WTC11 (cell line): ENCODE measurements at regions not wholly inside any gene's neighbourhood (a gene's known extent, or its start where the extent isn't known, plus 50 kb on each side); places are given as distances from the start of the nearest gene placed in this dataset.

Source experiments
- CTCF ChIP-seq: fragments of 200-600 bp; IDR thresholded peaks from 2 replicates; pipeline ENCODE4 v1.8.0; 2022; ENCODE audit warnings: antibody characterized with exemption
- E2F1 ChIP-seq: sonication (generic); formaldehyde crosslinking; IDR thresholded peaks from 2 replicates; pipeline ENCODE4 v1.8.0; 2022; ENCODE audit warnings: mild to moderate bottlenecking, missing genetic modification reagents
- GABPB1 ChIP-seq: sonication (generic); formaldehyde crosslinking; IDR thresholded peaks from 2 replicates; pipeline ENCODE4 v1.8.1; 2023; ENCODE audit warnings: mild to moderate bottlenecking, missing genetic modification reagents
- GRHL2 ChIP-seq: fragments of 250-450 bp; sonication (Bioruptor Pico); IDR thresholded peaks from 2 replicates; pipeline ENCODE4 v1.8.0; 2022; ENCODE audit warnings: mild to moderate bottlenecking, moderate library complexity; ENCODE audit not compliant: insufficient replicate concordance, severe bottlenecking
- IRF1 ChIP-seq: sonication (generic); formaldehyde crosslinking; IDR thresholded peaks from 2 replicates; pipeline ENCODE4 v1.8.0; 2023; ENCODE audit warnings: missing genetic modification reagents
- JUN ChIP-seq: sonication (generic); formaldehyde crosslinking; IDR thresholded peaks from 2 replicates; pipeline ENCODE4 v1.8.0; 2023; ENCODE audit warnings: mild to moderate bottlenecking, missing genetic modification reagents
- MAX ChIP-seq: sonication (generic); formaldehyde crosslinking; IDR thresholded peaks from 2 replicates; pipeline ENCODE4 v1.8.0; 2022; ENCODE audit warnings: mild to moderate bottlenecking, missing genetic modification reagents
- SMAD4 ChIP-seq: sonication (generic); formaldehyde crosslinking; IDR thresholded peaks from 2 replicates; pipeline ENCODE4 v1.8.0; 2022; ENCODE audit warnings: mild to moderate bottlenecking, missing genetic modification reagents
- SP1 ChIP-seq: sonication (generic); formaldehyde crosslinking; conservative IDR thresholded peaks from 2 replicates; pipeline ENCODE4 v1.8.1; 2022; ENCODE audit warnings: missing genetic modification reagents

GRCh38 chr3:116969646-116970045 is 260.1 kb downstream of the TUSC7 start:
- TF ChIP-seq CTCF (no peak), SMAD4 (CRISPR knock-in tag) (no peak), SP1 (no peak), IRF1 (CRISPR knock-in tag) (no peak), GABPB1 (CRISPR knock-in tag) (no peak), MAX (CRISPR knock-in tag) (no peak), GRHL2 (CRISPR knock-in tag) (no peak), E2F1 (CRISPR knock-in tag) (no peak), JUN (CRISPR knock-in tag) (no peak)
